WERI-Rb-1 (cell line): ENCODE measurements at regions not wholly inside any gene's neighbourhood (a gene's known extent, or its start where the extent isn't known, plus 50 kb on each side); places are given as distances from the start of the nearest gene placed in this dataset.
"Not testable (repeated sequence)": the region's sequence is repeated elsewhere in the genome, so short reads cannot be mapped to it uniquely, and the experiment has no call there.

Experiments used
- DNase-seq: peaks from one replicate; pipeline ENCODE4 v3.0.0-alpha.2; 2020
- H3K27ac ChIP-seq: fragments of 250-450 bp; sonication (Bioruptor Pico); 2 replicates; pipeline ENCODE4 v1.5.1; 2020; ENCODE audit warnings: mild to moderate bottlenecking, moderate library complexity
- H3K27me3 ChIP-seq: fragments of 250-450 bp; sonication (Bioruptor Pico); 2 replicates; pipeline ENCODE4 v1.5.1; 2021; ENCODE audit warnings: mild to moderate bottlenecking, low read depth, moderate library complexity; ENCODE audit not compliant: insufficient read depth, severe bottlenecking
- H3K36me3 ChIP-seq: fragments of 250-450 bp; sonication (Bioruptor Pico); 2 replicates; pipeline ENCODE4 v1.5.1; 2020; ENCODE audit warnings: mild to moderate bottlenecking, moderate library complexity
- H3K4me3 ChIP-seq: 2 replicates; pipeline ENCODE4 v1.5.1; 2011; ENCODE audit warnings: low read depth, mild to moderate bottlenecking, control low read depth, low read length
- H3K9me3 ChIP-seq: fragments of 250-450 bp; sonication (Bioruptor Pico); 2 replicates; pipeline ENCODE4 v1.5.1; 2021; ENCODE audit warnings: mild to moderate bottlenecking, moderate library complexity; ENCODE audit not compliant: severe bottlenecking
- CTCF ChIP-seq: IDR thresholded peaks from 2 replicates; pipeline ENCODE4 v1.5.1; 2011; ENCODE audit warnings: low read depth, mild to moderate bottlenecking, control low read depth, inconsistent platforms, low read length

- H3K27me3 ChIP-seq: no peaks in the 10 kb centered on the region
- no peak overlapping the region for H3K27ac ChIP-seq
- H3K36me3 ChIP-seq: no peaks in the 10 kb centered on the region
- no peaks in the 10 kb centered on the region for H3K9me3 ChIP-seq
- TF ChIP-seq CTCF: no peak
- DNase-seq: no peak
- no peak overlapping the region for H3K4me3 ChIP-seq
Measured at GRCh38 chr5:89060768-89061167, 177.8 kb upstream of the MEF2C start.

GRCh38 chr5:89059274-89059673, 176.3 kb upstream of the MEF2C start:
- no peak for DNase-seq
- Histone ChIP-seq H3K27me3 (no peaks in the 10 kb centered on the region), H3K27ac (no peak overlapping the region), H3K36me3 (no peaks in the 10 kb centered on the region), H3K4me3 (no peak overlapping the region), H3K9me3 (no peaks in the 10 kb centered on the region)
- TF ChIP-seq CTCF: no peak

DNA sequence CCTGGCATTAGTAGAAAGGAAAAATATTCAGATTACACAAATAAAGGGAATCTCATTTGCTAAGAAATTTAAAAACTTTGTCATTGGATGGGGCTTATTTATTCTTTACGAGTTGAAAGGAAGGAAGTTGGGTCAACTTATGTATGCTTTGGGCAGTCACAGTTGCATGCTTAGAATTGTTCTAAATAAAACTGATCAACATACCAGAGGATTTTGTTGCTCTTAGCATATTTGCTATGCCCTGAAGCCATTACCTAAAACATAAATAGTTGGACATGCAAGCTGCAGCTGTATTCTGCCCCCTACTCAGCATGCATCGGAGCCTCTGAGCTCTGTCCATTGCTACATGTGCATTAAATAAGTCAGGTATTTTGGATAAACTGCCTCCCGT, 172.7 kb upstream of the MEF2C start:
- Histone ChIP-seq H3K9me3 (no peaks in the 10 kb centered on the region), H3K36me3 (no peaks in the 10 kb centered on the region), H3K4me3 (no peak overlapping the region), H3K27me3 (no peaks in the 10 kb centered on the region), H3K27ac (no peak overlapping the region)
- no peak for TF ChIP-seq CTCF
- no peak for DNase-seq

DNA sequence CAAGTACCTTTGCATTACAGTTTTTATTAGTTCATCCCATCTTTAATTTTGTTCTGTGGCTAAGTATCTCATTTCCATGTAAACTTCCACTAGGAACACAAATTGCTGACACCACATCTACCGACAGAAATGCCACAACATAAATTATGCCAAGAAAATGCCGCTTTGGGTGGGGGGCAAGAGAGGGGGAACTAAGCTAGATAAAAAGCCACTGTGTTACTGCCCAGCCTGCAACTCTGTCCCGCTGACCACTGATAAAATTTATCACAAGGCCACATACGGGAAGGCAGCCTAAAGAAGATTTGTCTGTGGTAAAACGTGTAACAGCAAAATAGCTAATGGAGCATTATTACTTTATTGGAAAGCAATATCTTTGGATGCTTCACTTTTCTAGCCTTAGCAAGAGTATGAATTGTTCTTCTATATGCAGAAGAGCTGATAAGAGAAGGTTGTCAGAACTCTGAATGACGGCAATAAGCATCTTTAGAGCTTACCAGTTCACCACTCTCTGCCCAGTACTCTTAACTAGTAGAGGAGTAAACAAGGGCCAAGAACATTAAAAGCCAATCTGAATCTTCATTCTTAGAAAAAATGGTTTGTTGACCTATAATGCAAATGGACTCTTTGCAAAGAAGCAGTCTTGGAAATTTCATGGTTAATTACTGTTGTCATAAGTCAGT, 172.2 kb upstream of the MEF2C start:
- Histone ChIP-seq H3K36me3 (no peaks in the 10 kb centered on the region), H3K27me3 (no peaks in the 10 kb centered on the region), H3K4me3 (no peak overlapping the region), H3K9me3 (no peaks in the 10 kb centered on the region), H3K27ac (no peak overlapping the region)
- TF ChIP-seq CTCF: no peak
- no peak for DNase-seq

DNA sequence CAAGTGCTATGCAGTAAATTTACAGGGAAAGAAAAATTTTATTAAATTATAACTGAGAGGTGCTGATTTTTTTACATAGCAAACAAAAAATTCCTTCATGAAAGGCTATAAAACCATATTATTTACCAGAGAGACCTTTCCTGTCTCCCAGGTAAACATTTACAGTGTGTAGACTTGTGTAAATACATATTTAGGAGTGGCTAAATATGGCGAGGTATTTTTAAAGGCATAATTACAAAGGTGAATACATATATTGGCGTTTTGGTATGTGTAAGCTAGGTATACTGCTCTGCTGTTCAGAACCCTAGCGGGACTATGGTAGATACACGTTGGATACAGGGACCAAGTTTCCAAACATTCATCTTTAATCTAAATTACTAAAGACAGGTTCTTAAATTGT, 170.6 kb upstream of the MEF2C start:
- DNase-seq: no peak
- no peaks in the 10 kb centered on the region for H3K9me3 ChIP-seq
- no peak for TF ChIP-seq CTCF
- no peaks in the 10 kb centered on the region for H3K27me3 ChIP-seq
- H3K27ac ChIP-seq: no peak overlapping the region
- no peak overlapping the region for H3K4me3 ChIP-seq
- no peaks in the 10 kb centered on the region for H3K36me3 ChIP-seq

- H3K4me3 ChIP-seq, H3K9me3 ChIP-seq, H3K27me3 ChIP-seq, H3K36me3 ChIP-seq, DNase-seq, H3K27ac ChIP-seq: not testable (repeated sequence)
Measured at GRCh38 chr5:89050062-89050461, 167.1 kb upstream of the MEF2C start.
